Nephron (organoid): ENCODE measurements at regions not wholly inside any gene's neighbourhood (a gene's known extent, or its start where the extent isn't known, plus 50 kb on each side); places are given as distances from the start of the nearest gene placed in this dataset.
"Not testable (repeated sequence)": the region's sequence is repeated elsewhere in the genome, so short reads cannot be mapped to it uniquely, and the experiment has no call there.

ENCODE experiments used
- H3K27ac Mint-ChIP-seq, 3 experiments: 2 replicates each; pipeline ENCODE4 v1.8.0; 2020; ENCODE audit warnings: mixed read lengths in 3 of 3, mild to moderate bottlenecking in 2 of 3, moderate library complexity in 1 of 3
- H3K27me3 Mint-ChIP-seq: 2 replicates; pipeline ENCODE4 v1.8.0; 2021; ENCODE audit warnings: low read depth, mild to moderate bottlenecking, moderate library complexity, mixed read lengths
- H3K36me3 Mint-ChIP-seq: 2 replicates; pipeline ENCODE4 v1.8.0; 2020; ENCODE audit warnings: low read depth, mixed read lengths
- H3K4me1 Mint-ChIP-seq: 2 replicates; pipeline ENCODE4 v1.8.0; 2020; ENCODE audit warnings: mixed read lengths
- H3K4me3 Mint-ChIP-seq, 3 experiments: 2 replicates each; pipeline ENCODE4 v1.8.0; 2020; ENCODE audit warnings: mild to moderate bottlenecking in 3 of 3, mixed read lengths in 3 of 3, moderate library complexity in 2 of 3
- H3K9me3 Mint-ChIP-seq: 2 replicates; pipeline ENCODE4 v1.8.0; 2020; ENCODE audit warnings: mixed read lengths
- CTCF ChIP-seq, 3 experiments: fragments of 200-600 bp; sonication (generic); IDR thresholded peaks; one replicate each; pipeline ENCODE4 v1.5.0; 2021; ENCODE audit warnings: antibody characterized with exemption in 3 of 3; ENCODE audit not compliant: unreplicated experiment in 3 of 3

- Mint-ChIP-seq H3K9me3 (no peaks in the 10 kb centered on the region), H3K27me3 (no peaks in the 10 kb centered on the region), H3K36me3 (no peaks in the 10 kb centered on the region), H3K4me3 (no peak overlapping the region), H3K27ac (peak overlapping the region; percentile 41 to 89 (median 47)), H3K4me1 (peaks cover 38% of the 10 kb centered on the region)
- no peak for TF ChIP-seq CTCF (IDR thresholded peaks at IDR 0.05; ENCODE audit: unreplicated experiment in 3 of 3)
Measured at GRCh38 chr3:4906107-4906621, 73.1 kb upstream of the BHLHE40 start.

- Mint-ChIP-seq H3K36me3 (no peaks in the 10 kb centered on the region), H3K27ac (peak overlapping the region in 1 of 3 experiments; percentile 89), H3K4me3 (no peak overlapping the region), H3K9me3 (no peaks in the 10 kb centered on the region), H3K27me3 (no peaks in the 10 kb centered on the region), H3K4me1 (peaks cover 33% of the 10 kb centered on the region)
- no peak for TF ChIP-seq CTCF (IDR thresholded peaks at IDR 0.05; ENCODE audit: unreplicated experiment in 3 of 3)
Measured at GRCh38 chr3:4907050-4907449, 72.2 kb upstream of the BHLHE40 start.

DNA sequence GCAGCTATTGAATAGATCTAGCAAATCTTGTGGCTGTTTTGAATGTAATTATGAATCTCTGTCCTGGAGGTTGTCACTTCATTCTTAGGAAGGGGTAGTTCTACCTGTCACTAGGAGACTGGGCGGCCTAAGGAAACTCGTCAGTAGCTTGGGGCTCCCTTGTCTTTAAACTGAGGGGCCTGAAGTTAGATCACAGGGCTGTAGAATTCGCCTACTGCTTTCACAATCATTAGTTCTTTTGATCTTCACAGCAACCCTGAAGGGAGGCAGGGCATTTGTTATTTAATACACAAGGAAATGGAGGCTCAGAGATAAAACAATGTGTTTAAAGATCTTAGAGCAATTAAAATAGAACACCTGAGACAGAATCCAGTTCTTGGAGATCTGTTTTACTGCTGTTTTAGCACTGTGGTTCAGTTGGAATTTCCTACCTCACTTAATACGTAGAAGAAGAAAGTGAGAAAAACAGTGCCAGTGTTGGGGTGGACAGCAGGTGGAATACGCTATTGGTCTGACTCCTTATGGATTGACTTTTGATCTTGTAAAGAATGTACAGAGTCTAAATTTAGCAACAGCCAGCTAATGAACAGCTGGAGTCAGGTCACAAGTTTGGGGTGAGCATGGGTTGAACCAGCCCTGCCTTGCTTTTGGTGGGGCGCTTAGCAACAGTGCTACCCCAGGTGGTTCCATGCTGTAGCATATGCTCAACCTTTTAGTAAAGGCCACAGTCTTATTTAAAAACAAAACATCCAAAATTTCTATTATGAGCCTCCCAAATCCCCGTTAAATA, 71.4 kb upstream of the BHLHE40 start:
- H3K4me1 Mint-ChIP-seq: peaks cover 26% of the 10 kb centered on the region
- no peaks in the 10 kb centered on the region for H3K9me3 Mint-ChIP-seq
- no peak for TF ChIP-seq CTCF (IDR thresholded peaks at IDR 0.05; ENCODE audit: unreplicated experiment in 3 of 3)
- H3K36me3 Mint-ChIP-seq: no peaks in the 10 kb centered on the region
- H3K27ac Mint-ChIP-seq: peak overlapping the region in 2 of 3 experiments; percentile 40 to 89
- H3K27me3 Mint-ChIP-seq: no peaks in the 10 kb centered on the region
- H3K4me3 Mint-ChIP-seq: no peak overlapping the region

DNA sequence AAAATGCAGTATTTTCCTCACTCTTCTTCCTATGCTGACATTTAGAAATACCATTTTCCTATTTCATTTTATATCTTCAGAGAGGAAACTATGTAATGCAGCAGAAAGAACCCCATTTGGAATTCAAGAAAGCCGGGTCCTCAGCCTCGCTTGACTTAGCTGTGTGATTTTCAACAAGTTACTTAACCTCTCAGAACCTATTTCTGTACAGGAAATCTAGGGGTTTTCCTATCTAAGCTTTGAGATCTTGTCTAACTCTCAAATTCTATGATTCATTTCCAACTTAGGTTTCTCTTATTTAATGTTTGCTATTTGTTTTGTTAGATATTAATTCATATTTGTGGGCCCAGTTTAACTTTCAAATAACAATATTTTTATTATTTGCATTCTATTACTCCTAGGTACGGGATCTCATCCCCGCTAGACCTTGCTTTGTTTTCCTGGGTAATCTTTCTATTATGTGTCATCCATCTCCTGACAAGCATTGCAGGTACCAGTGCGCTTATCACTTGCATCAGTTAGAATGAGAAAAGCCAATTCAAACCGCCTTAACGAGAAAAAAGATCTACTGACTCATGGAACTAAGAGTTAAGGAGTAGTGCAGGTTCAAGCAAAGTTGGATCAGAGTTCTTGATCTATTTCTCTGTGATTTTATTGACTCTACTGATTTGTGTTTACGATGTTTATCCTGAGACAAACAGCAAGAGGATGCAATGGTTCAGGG, 70.6 kb upstream of the BHLHE40 start:
- no peaks in the 10 kb centered on the region for H3K36me3 Mint-ChIP-seq
- no peak for TF ChIP-seq CTCF (IDR thresholded peaks at IDR 0.05; ENCODE audit: unreplicated experiment in 3 of 3)
- peak overlapping the region in 1 of 3 experiments; percentile 89 for H3K27ac Mint-ChIP-seq
- peaks cover 26% of the 10 kb centered on the region for H3K4me1 Mint-ChIP-seq
- H3K27me3 Mint-ChIP-seq: no peaks in the 10 kb centered on the region
- H3K9me3 Mint-ChIP-seq: no peaks in the 10 kb centered on the region
- H3K4me3 Mint-ChIP-seq: no peak overlapping the region

DNA sequence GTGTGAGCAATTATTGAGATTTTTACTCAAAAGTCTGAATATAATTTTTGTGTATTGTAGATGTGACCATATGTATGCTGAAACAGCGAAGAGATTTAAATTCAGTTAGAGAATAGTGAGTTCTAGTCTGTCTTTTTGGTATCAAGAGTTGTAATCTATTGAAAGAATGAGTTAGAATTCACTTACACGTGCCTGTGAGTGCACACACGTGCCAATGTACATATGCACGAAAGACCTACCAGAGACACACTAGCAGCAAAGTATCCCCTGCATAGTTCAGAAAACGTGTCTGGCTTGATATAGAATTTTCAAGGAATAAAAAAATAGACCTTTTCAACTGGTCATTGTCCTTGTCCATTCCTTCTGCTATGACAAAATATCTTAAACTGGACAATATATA, 64.8 kb upstream of the BHLHE40 start:
- Mint-ChIP-seq H3K4me1 (no peaks in the 10 kb centered on the region), H3K4me3 (no peak overlapping the region), H3K27ac (no peak overlapping the region), H3K9me3 (peaks cover 3% of the 10 kb centered on the region), H3K27me3 (no peaks in the 10 kb centered on the region), H3K36me3 (no peaks in the 10 kb centered on the region)
- TF ChIP-seq CTCF (IDR thresholded peaks at IDR 0.05; ENCODE audit: unreplicated experiment in 3 of 3): no peak

GRCh38 chr3:4921589-4921988, 57.6 kb upstream of the BHLHE40 start:
- H3K4me3 Mint-ChIP-seq, H3K27ac Mint-ChIP-seq, H3K9me3 Mint-ChIP-seq, H3K27me3 Mint-ChIP-seq, H3K36me3 Mint-ChIP-seq, H3K4me1 Mint-ChIP-seq: not testable (repeated sequence)
